ENCODE measurements at regions not wholly inside any gene's neighbourhood (a gene's known extent, or its start where the extent isn't known, plus 50 kb on each side); places are given as distances from the start of the nearest gene placed in this dataset.

DNA sequence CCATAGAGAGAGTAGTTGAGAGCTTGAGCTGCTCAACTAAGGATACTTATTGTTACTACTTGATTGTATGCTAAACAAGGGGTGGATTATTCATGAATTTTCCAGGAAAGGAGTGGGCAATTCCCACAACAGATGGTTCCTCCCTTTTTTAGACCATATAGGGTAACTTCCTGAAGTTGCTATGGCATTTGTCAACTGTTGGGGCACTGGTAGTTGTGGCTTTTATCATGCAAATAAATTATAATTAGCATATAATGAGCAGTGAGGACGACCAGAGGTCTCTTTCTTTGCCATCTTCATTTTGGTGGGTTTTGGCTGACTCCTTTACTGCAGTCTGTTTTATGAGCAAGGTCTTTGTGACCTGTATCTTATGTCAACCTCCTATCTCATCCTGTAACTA, 1403.5 kb upstream of the PABPC4L start:
- Histone ChIP-seq H3K27ac (ENCODE audit: low read depth, low read length) (no peak overlapping the region), H3K9me2 (replicated peaks; ENCODE audit: insufficient read depth, low read length) (no peaks in the 10 kb centered on the region), H3K36me3 (ENCODE audit: low read length) (no peaks in the 10 kb centered on the region), H3K9ac (ENCODE audit: low read length) (no peak overlapping the region), H3K79me2 (ENCODE audit: insufficient read depth, low read length) (no peaks in the 10 kb centered on the region), H3K9me3 (ENCODE audit: insufficient read depth, low read length) (no peaks in the 10 kb centered on the region), H3F3A (ENCODE audit: insufficient read depth) (no peaks in the 10 kb centered on the region), H3K4me2 (ENCODE audit: low read depth, low read length, poor library complexity, severe bottlenecking) (no peak overlapping the region), H2AFZ (ENCODE audit: low read depth, low read length, severe bottlenecking) (no peak overlapping the region), H3K27me3 (ENCODE audit: low read length) (no peaks in the 10 kb centered on the region), H3K4me3 (ENCODE audit: insufficient read depth, low read length, poor library complexity, severe bottlenecking) (no peak overlapping the region), H4K20me1 (ENCODE audit: low read depth, low read length) (no peaks in the 10 kb centered on the region)
- no peak for TF ChIP-seq CTCF (IDR thresholded peaks at IDR 0.05; ENCODE audit: insufficient read depth, low read length, poor library complexity, severe bottlenecking)
- no peak for TF ChIP-seq EZH2phosphoT487 (conservative IDR thresholded peaks at IDR 0.05; ENCODE audit: low read length)

- H3K27ac ChIP-seq (ENCODE audit: low read depth, low read length), result no peak overlapping the region
- H3K4me2 ChIP-seq (ENCODE audit: low read depth, low read length, poor library complexity, severe bottlenecking), result no peak overlapping the region
- no peaks in the 10 kb centered on the region for H3K9me3 ChIP-seq (ENCODE audit: insufficient read depth, low read length)
- H4K20me1 ChIP-seq (ENCODE audit: low read depth, low read length), result no peaks in the 10 kb centered on the region
- H3K9me2 ChIP-seq (replicated peaks; ENCODE audit: insufficient read depth, low read length), result no peaks in the 10 kb centered on the region
- no peaks in the 10 kb centered on the region for H3F3A ChIP-seq (ENCODE audit: insufficient read depth)
- H3K36me3 ChIP-seq (ENCODE audit: low read length), result no peaks in the 10 kb centered on the region
- H2AFZ ChIP-seq (ENCODE audit: low read depth, low read length, severe bottlenecking), result no peak overlapping the region
- no peak overlapping the region for H3K4me3 ChIP-seq (ENCODE audit: insufficient read depth, low read length, poor library complexity, severe bottlenecking)
- TF ChIP-seq CTCF (IDR thresholded peaks at IDR 0.05; ENCODE audit: insufficient read depth, low read length, poor library complexity, severe bottlenecking) (no peak), EZH2phosphoT487 (conservative IDR thresholded peaks at IDR 0.05; ENCODE audit: low read length) (no peak)
- H3K27me3 ChIP-seq (ENCODE audit: low read length), result no peaks in the 10 kb centered on the region
- H3K79me2 ChIP-seq (ENCODE audit: insufficient read depth, low read length), result no peaks in the 10 kb centered on the region
- H3K9ac ChIP-seq (ENCODE audit: low read length), result no peak overlapping the region
Observed at GRCh38 chr4:135604531-135604930, 1402.9 kb upstream of the PABPC4L start.

DNA sequence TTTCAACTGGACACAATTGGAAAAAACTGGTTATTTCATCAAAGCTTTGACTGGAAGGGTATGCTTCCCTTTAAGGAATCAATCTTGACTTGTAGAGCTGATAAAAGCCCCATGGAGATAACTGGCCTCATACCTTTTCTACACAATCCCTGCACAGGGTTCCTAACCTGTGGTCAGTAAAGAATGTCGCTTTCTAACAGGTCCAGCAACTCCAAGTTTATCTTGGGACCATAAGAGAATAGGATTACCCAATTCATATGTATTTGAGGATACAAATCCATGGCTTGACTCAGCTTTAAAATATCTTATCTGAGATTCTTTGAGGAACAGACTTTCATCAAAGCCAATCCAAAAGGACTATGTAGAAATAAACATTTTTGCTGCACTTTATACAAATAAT, 1399.8 kb upstream of the PABPC4L start:
- Histone ChIP-seq H3K9ac (ENCODE audit: low read length) (no peak overlapping the region), H3K79me2 (ENCODE audit: insufficient read depth, low read length) (no peaks in the 10 kb centered on the region), H3K36me3 (ENCODE audit: low read length) (no peaks in the 10 kb centered on the region), H3F3A (ENCODE audit: insufficient read depth) (no peaks in the 10 kb centered on the region), H3K9me2 (replicated peaks; ENCODE audit: insufficient read depth, low read length) (no peaks in the 10 kb centered on the region), H3K4me2 (ENCODE audit: low read depth, low read length, poor library complexity, severe bottlenecking) (no peak overlapping the region), H2AFZ (ENCODE audit: low read depth, low read length, severe bottlenecking) (no peak overlapping the region), H3K9me3 (ENCODE audit: insufficient read depth, low read length) (no peaks in the 10 kb centered on the region), H3K27ac (ENCODE audit: low read depth, low read length) (no peak overlapping the region), H4K20me1 (ENCODE audit: low read depth, low read length) (no peaks in the 10 kb centered on the region), H3K27me3 (ENCODE audit: low read length) (no peaks in the 10 kb centered on the region), H3K4me3 (ENCODE audit: insufficient read depth, low read length, poor library complexity, severe bottlenecking) (no peak overlapping the region)
- TF ChIP-seq EZH2phosphoT487 (conservative IDR thresholded peaks at IDR 0.05; ENCODE audit: low read length) (no peak), CTCF (IDR thresholded peaks at IDR 0.05; ENCODE audit: insufficient read depth, low read length, poor library complexity, severe bottlenecking) (no peak)

- no peaks in the 10 kb centered on the region for H4K20me1 ChIP-seq (ENCODE audit: low read depth, low read length)
- no peak for TF ChIP-seq EZH2phosphoT487 (conservative IDR thresholded peaks at IDR 0.05; ENCODE audit: low read length)
- H3K9me3 ChIP-seq (ENCODE audit: insufficient read depth, low read length), result no peaks in the 10 kb centered on the region
- no peak overlapping the region for H3K9ac ChIP-seq (ENCODE audit: low read length)
- no peaks in the 10 kb centered on the region for H3K9me2 ChIP-seq (replicated peaks; ENCODE audit: insufficient read depth, low read length)
- no peaks in the 10 kb centered on the region for H3F3A ChIP-seq (ENCODE audit: insufficient read depth)
- no peak overlapping the region for H3K4me2 ChIP-seq (ENCODE audit: low read depth, low read length, poor library complexity, severe bottlenecking)
- no peak overlapping the region for H2AFZ ChIP-seq (ENCODE audit: low read depth, low read length, severe bottlenecking)
- no peak overlapping the region for H3K27ac ChIP-seq (ENCODE audit: low read depth, low read length)
- H3K27me3 ChIP-seq (ENCODE audit: low read length), result no peaks in the 10 kb centered on the region
- no peak overlapping the region for H3K4me3 ChIP-seq (ENCODE audit: insufficient read depth, low read length, poor library complexity, severe bottlenecking)
- no peaks in the 10 kb centered on the region for H3K36me3 ChIP-seq (ENCODE audit: low read length)
- H3K79me2 ChIP-seq (ENCODE audit: insufficient read depth, low read length), result no peaks in the 10 kb centered on the region
Observed at GRCh38 chr4:135598151-135598550, 1396.6 kb upstream of the PABPC4L start.

Measured in SU-DHL-6 (cell line).